Amniotic epithelial cell (primary cell): ENCODE measurements at regions not wholly inside any gene's neighbourhood (a gene's known extent, or its start where the extent isn't known, plus 50 kb on each side); places are given as distances from the start of the nearest gene placed in this dataset.
A peak's percentile ranks its signal among the peaks of the same experiment; 100 is the strongest.

Source experiments
- DNase-seq: peaks from one replicate; pipeline ENCODE4 v3.0.0-alpha.2; 2010; ENCODE audit warnings: low read depth

- DNase-seq: no peak
These were observed 57.0 kb upstream of the TRABD2B start for GRCh38 chr1:48054232-48054631.

GRCh38 chr1:48052923-48053291 lies 55.7 kb upstream of the TRABD2B start:
- no peak for DNase-seq

- no peak for DNase-seq
These were observed 54.4 kb upstream of the TRABD2B start for GRCh38 chr1:48051466-48052126.

- peak; percentile 77 for DNase-seq
These were observed 52.8 kb upstream of the TRABD2B start for GRCh38 chr1:48049823-48050535.

- DNase-seq: peak; percentile 37
These were observed 51.8 kb upstream of the TRABD2B start for GRCh38 chr1:48048980-48049379.

- DNase-seq: peak; percentile 75
These were observed 50.9 kb upstream of the TRABD2B start for GRCh38 chr1:48048064-48048463.

- peak; percentile 44 for DNase-seq
These were observed 49.9 kb upstream of the TRABD2B start for GRCh38 chr1:48047116-48047515.
